ENCODE measurements at regions not wholly inside any gene's neighbourhood (a gene's known extent, or its start where the extent isn't known, plus 50 kb on each side); places are given as distances from the start of the nearest gene placed in this dataset.

GRCh38 chr12:16093825-16094224 is 182.7 kb downstream of the DERA start:
- TF ChIP-seq, protein P1, sequence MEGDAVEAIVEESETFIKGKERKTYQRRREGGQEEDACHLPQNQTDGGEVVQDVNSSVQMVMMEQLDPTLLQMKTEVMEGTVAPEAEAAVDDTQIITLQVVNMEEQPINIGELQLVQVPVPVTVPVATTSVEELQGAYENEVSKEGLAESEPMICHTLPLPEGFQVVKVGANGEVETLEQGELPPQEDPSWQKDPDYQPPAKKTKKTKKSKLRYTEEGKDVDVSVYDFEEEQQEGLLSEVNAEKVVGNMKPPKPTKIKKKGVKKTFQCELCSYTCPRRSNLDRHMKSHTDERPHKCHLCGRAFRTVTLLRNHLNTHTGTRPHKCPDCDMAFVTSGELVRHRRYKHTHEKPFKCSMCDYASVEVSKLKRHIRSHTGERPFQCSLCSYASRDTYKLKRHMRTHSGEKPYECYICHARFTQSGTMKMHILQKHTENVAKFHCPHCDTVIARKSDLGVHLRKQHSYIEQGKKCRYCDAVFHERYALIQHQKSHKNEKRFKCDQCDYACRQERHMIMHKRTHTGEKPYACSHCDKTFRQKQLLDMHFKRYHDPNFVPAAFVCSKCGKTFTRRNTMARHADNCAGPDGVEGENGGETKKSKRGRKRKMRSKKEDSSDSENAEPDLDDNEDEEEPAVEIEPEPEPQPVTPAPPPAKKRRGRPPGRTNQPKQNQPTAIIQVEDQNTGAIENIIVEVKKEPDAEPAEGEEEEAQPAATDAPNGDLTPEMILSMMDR (IDR thresholded peaks at IDR 0.05) = no peak
- TF ChIP-seq POLR2A (IDR thresholded peaks at IDR 0.05) = no peak

All from right lobe of liver (tissue), 4 donors.